OCI-LY3 (cell line): ENCODE measurements at regions not wholly inside any gene's neighbourhood (a gene's known extent, or its start where the extent isn't known, plus 50 kb on each side); places are given as distances from the start of the nearest gene placed in this dataset.

Source experiments
- H2AFZ ChIP-seq: fragments of 200-600, 300-600 bp; shearing (Covaris generic); 2 replicates; pipeline ENCODE4 v1.6.0; 2014; ENCODE audit warnings: antibody characterized with exemption, low read depth, low read length
- H3K27ac ChIP-seq: fragments of 200-600, 300-600 bp; sonication (generic); 2 replicates; pipeline ENCODE4 v1.5.1; 2014; ENCODE audit warnings: mild to moderate bottlenecking, low read length, moderate library complexity, mixed read lengths
- H3K27me3 ChIP-seq: fragments of 200-600, 300-600 bp; sonication (generic); 2 replicates; pipeline ENCODE4 v1.6.1; 2014; ENCODE audit warnings: low read depth, low read length, mixed read lengths
- H3K36me3 ChIP-seq: fragments of 200-600, 300-600 bp; sonication (generic); replicated peaks from 2 replicates; pipeline ENCODE3; 2014; ENCODE audit warnings: low read depth, low read length, mixed read lengths
- H3K4me1 ChIP-seq: fragments of 300-600, 200-600 bp; sonication (generic); 2 replicates; pipeline ENCODE4 v1.6.1; 2014; ENCODE audit warnings: low read length, mixed read lengths
- H3K4me2 ChIP-seq: fragments of 200-600, 300-600 bp; sonication (generic); 2 replicates; pipeline ENCODE4 v1.6.1; 2014; ENCODE audit warnings: low read length, mixed read lengths
- H3K4me3 ChIP-seq: fragments of 300-600, 200-600 bp; sonication (generic); 2 replicates; pipeline ENCODE4 v1.5.1; 2014; ENCODE audit warnings: antibody characterized with exemption, mild to moderate bottlenecking, low read length, moderate library complexity
- H3K79me2 ChIP-seq: fragments of 300-600, 200-600 bp; shearing (Covaris generic); 2 replicates; pipeline ENCODE4 v1.6.1; 2014; ENCODE audit warnings: mild to moderate bottlenecking, low read length, mixed read lengths
- H3K9ac ChIP-seq: fragments of 300-600, 200-600 bp; shearing (Covaris generic); 2 replicates; pipeline ENCODE4 v1.6.0; 2014; ENCODE audit warnings: mild to moderate bottlenecking, low read length, moderate library complexity
- H3K9me3 ChIP-seq: fragments of 200-600, 300-600 bp; shearing (Covaris generic); 2 replicates; pipeline ENCODE4 v1.6.1; 2014; ENCODE audit warnings: low read length, mixed read lengths; ENCODE audit not compliant: insufficient read depth
- H4K20me1 ChIP-seq: fragments of 200-600, 300-600 bp; sonication (generic); 2 replicates; pipeline ENCODE4 v1.6.1; 2016; ENCODE audit warnings: low read length, mixed read lengths; ENCODE audit not compliant: insufficient read depth
- EZH2phosphoT487 ChIP-seq: fragments of 200-600 bp; shearing (Covaris generic); IDR thresholded peaks from 2 replicates; pipeline ENCODE4 v1.6.1; 2018; ENCODE audit warnings: antibody characterized with exemption, mixed run types, low read depth
- TF ChIP-seq, protein P1 (sequence below): fragments of 200-600, 300-600 bp; sonication (generic); IDR thresholded peaks from 2 replicates; pipeline ENCODE4 v1.5.1; 2014; ENCODE audit warnings: antibody characterized with exemption, low read length, low read depth

DNA sequence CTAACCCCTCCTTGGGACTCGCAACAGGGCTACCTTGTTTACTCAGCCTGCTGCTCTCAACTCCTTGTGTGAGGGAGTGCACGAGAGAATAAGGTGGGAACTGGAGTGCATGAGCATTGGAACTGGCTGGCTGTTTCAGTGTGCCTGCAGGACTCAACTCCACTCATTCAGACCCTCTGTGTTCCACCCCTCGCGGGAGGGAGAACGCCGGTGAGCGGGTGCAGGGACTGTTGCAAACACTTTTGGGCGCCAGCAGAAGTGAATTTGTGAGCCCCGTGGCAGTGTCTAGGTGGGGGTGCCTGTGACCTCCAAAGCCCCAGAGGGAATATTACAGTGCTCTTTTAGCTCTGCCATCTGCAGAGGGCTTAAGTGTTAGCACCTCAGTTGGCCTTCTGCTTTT is 1978.3 kb upstream of the PIK3C3 start:
- TF ChIP-seq EZH2phosphoT487: no peak
- TF ChIP-seq, protein P1, sequence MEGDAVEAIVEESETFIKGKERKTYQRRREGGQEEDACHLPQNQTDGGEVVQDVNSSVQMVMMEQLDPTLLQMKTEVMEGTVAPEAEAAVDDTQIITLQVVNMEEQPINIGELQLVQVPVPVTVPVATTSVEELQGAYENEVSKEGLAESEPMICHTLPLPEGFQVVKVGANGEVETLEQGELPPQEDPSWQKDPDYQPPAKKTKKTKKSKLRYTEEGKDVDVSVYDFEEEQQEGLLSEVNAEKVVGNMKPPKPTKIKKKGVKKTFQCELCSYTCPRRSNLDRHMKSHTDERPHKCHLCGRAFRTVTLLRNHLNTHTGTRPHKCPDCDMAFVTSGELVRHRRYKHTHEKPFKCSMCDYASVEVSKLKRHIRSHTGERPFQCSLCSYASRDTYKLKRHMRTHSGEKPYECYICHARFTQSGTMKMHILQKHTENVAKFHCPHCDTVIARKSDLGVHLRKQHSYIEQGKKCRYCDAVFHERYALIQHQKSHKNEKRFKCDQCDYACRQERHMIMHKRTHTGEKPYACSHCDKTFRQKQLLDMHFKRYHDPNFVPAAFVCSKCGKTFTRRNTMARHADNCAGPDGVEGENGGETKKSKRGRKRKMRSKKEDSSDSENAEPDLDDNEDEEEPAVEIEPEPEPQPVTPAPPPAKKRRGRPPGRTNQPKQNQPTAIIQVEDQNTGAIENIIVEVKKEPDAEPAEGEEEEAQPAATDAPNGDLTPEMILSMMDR: no peak
- no peak overlapping the region for H3K4me3 ChIP-seq

DNA sequence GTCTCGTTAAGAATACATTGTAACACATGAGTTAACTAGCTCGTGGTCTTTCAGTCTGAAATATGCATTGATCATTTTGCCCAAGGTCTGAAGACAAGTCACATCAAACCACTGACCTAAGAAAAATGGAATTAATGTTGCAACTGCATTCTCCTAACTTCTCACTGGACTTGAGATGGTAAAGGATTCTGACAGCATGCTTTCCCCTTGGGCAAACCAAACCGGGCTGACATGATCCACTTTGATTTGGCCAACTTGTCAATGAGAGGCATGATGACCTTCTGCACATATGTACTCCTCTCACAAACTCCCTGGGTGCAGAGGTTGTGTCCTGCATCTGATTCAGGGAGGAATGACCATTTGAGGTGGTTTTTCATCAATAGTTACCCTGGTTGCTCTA is 1982.5 kb upstream of the PIK3C3 start:
- Histone ChIP-seq H2AFZ (no peak overlapping the region), H3K36me3 (no peaks in the 10 kb centered on the region), H4K20me1 (no peaks in the 10 kb centered on the region), H3K4me3 (no peak overlapping the region), H3K79me2 (no peaks in the 10 kb centered on the region), H3K4me1 (no peaks in the 10 kb centered on the region), H3K27ac (no peak overlapping the region), H3K4me2 (no peak overlapping the region), H3K9ac (no peak overlapping the region), H3K27me3 (no peaks in the 10 kb centered on the region), H3K9me3 (no peaks in the 10 kb centered on the region)
- TF ChIP-seq, protein P1: no peak
- no peak for TF ChIP-seq EZH2phosphoT487

More for the DNA sequence above, 1978.3 kb upstream of the PIK3C3 start:
- H3K9ac ChIP-seq: no peak overlapping the region
- H3K27me3 ChIP-seq: no peaks in the 10 kb centered on the region
- H3K9me3 ChIP-seq: no peaks in the 10 kb centered on the region
- no peaks in the 10 kb centered on the region for H3K36me3 ChIP-seq
- H3K4me1 ChIP-seq: no peaks in the 10 kb centered on the region
- H2AFZ ChIP-seq: no peak overlapping the region
- H4K20me1 ChIP-seq: no peaks in the 10 kb centered on the region
- H3K27ac ChIP-seq: no peak overlapping the region
- H3K79me2 ChIP-seq: no peaks in the 10 kb centered on the region
- no peak overlapping the region for H3K4me2 ChIP-seq

DNA sequence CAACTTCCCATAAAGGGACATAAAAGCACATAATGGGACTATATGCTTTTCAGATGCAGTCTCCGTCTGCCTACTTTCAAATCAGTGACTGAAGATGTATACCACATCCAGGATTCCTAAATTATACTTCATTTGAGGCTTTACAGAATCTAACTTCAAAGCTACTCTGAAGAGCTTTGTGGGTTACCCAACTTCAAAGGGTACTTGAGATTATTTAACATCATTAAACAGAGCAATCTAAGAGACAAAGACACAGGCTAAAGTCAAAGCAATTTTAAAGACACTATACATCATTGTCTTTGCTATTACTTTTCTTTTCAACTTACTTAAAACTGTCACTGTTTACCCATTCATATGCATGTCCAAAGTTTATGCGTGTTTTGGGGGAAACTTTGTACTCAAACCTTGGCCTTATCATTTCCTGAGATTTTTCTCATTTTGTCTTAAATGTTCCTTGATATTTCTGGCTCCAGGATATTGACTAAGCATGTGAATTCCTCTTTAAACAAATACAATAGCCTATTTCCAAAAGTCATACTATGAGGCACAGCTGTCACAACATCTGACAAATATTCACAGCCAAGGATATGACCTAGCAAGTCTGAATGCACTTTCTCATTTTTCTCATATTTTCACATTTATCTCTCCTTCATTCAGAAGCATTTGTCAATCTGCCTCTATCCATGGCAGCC is 1985.1 kb upstream of the PIK3C3 start:
- H3K4me1 ChIP-seq: no peaks in the 10 kb centered on the region
- no peaks in the 10 kb centered on the region for H3K36me3 ChIP-seq
- TF ChIP-seq EZH2phosphoT487: no peak
- TF ChIP-seq, protein P1: no peak
- H3K27ac ChIP-seq: no peak overlapping the region
- no peaks in the 10 kb centered on the region for H4K20me1 ChIP-seq
- H2AFZ ChIP-seq: no peak overlapping the region
- H3K4me2 ChIP-seq: no peak overlapping the region
- H3K9ac ChIP-seq: no peak overlapping the region
- H3K4me3 ChIP-seq: no peak overlapping the region
- H3K9me3 ChIP-seq: no peaks in the 10 kb centered on the region
- no peaks in the 10 kb centered on the region for H3K79me2 ChIP-seq
- H3K27me3 ChIP-seq: no peaks in the 10 kb centered on the region

DNA sequence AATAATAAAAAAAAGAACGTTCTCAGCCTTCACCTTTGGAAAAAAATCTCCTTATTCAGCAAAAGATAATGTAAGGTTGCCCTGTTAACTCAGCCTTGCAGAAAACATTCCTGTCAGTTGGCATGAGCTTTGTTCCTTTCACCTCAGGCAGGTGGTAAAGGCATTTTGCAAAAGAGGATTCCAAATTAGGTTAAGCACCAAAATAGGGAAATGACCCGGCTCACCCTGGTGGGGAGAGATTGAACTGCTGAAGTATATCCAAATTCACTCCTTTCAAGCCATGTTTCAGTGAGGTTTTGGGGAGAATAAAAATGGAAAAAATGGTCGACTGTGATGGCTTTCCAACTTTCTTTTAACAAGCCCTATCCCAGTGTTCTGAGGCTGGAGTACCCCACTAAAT is 1988.8 kb upstream of the PIK3C3 start:
- Histone ChIP-seq H3K79me2 (no peaks in the 10 kb centered on the region), H3K9ac (no peak overlapping the region), H3K4me2 (no peak overlapping the region), H3K9me3 (no peaks in the 10 kb centered on the region), H2AFZ (no peak overlapping the region), H3K27ac (no peak overlapping the region), H3K27me3 (no peaks in the 10 kb centered on the region), H4K20me1 (no peaks in the 10 kb centered on the region), H3K4me1 (no peaks in the 10 kb centered on the region), H3K36me3 (no peaks in the 10 kb centered on the region), H3K4me3 (no peak overlapping the region)
- no peak for TF ChIP-seq EZH2phosphoT487
- TF ChIP-seq, protein P1: peak; percentile 39
